Neural cell (in vitro differentiated cells): ENCODE measurements at regions not wholly inside any gene's neighbourhood (a gene's known extent, or its start where the extent isn't known, plus 50 kb on each side); places are given as distances from the start of the nearest gene placed in this dataset.

Experiments
- CTCF ChIP-seq: fragments of 450-650 bp; IDR thresholded peaks from 2 replicates; pipeline ENCODE4 v1.5.1; 2014; ENCODE audit warnings: antibody characterized with exemption, mild to moderate bottlenecking, moderate library complexity; ENCODE audit not compliant: poor library complexity, severe bottlenecking
- EP300 ChIP-seq: fragments of 450-650 bp; conservative IDR thresholded peaks from 2 replicates; pipeline ENCODE4 v1.6.1; 2014; ENCODE audit warnings: antibody characterized with exemption, mild to moderate bottlenecking, moderate library complexity; ENCODE audit not compliant: poor library complexity, severe bottlenecking
- EZH2 ChIP-seq: fragments of 200-600, 300-800 bp; shearing (Covaris generic), sonication (generic); IDR thresholded peaks from 2 replicates; pipeline ENCODE4 v1.6.1; 2014; ENCODE audit warnings: antibody characterized with exemption, low read length, borderline replicate concordance, mild to moderate bottlenecking; ENCODE audit not compliant: insufficient read depth, poor library complexity, severe bottlenecking
- MXI1 ChIP-seq: fragments of 450-650 bp; conservative IDR thresholded peaks from 2 replicates; pipeline ENCODE4 v1.6.1; 2014; ENCODE audit warnings: antibody characterized with exemption, mild to moderate bottlenecking; ENCODE audit not compliant: poor library complexity, severe bottlenecking
- REST ChIP-seq: IDR thresholded peaks from 2 replicates; pipeline ENCODE4 v1.6.1; 2012; ENCODE audit warnings: borderline replicate concordance
- SMC3 ChIP-seq: fragments of 450-650 bp; conservative IDR thresholded peaks from 2 replicates; pipeline ENCODE4 v1.6.1; 2014; ENCODE audit warnings: antibody characterized with exemption, mild to moderate bottlenecking, moderate library complexity; ENCODE audit not compliant: poor library complexity
- TAF1 ChIP-seq: IDR thresholded peaks from 2 replicates; pipeline ENCODE4 v1.6.1; 2012; ENCODE audit warnings: low read depth

- no peak for TF ChIP-seq EZH2
- TF ChIP-seq CTCF = no peak
- TF ChIP-seq REST = peak; percentile 86
- no peak for TF ChIP-seq SMC3
- TF ChIP-seq MXI1 = no peak
- TF ChIP-seq TAF1 = no peak
- peak; percentile 96 for TF ChIP-seq EP300
Observed at GRCh38 chr18:8893628-8894231, 188.4 kb downstream of the MTCL1 start.
